Right lobe of liver (tissue), 6 donors: ENCODE measurements at regions not wholly inside any gene's neighbourhood (a gene's known extent, or its start where the extent isn't known, plus 50 kb on each side); places are given as distances from the start of the nearest gene placed in this dataset.

ENCODE experiments used
- ATAC-seq, 4 donors: fragments of 200-7000 bp; cut with Tn5 transposase; one replicate each; pipeline ENCODE4 v1.9.1; 2020; ENCODE audit warnings: mild to moderate bottlenecking in 4 of 4, moderate library complexity in 4 of 4
- DNase-seq, 3 donors: peaks; one replicate each; pipeline ENCODE4 v3.0.0-alpha.2; 2020
- H3K27ac ChIP-seq, 3 donors: fragments of 200-600 bp; one replicate each; pipeline ENCODE4 v1.8.0; 2022
- H3K27me3 ChIP-seq, 2 donors: fragments of 200-600 bp; one replicate each; pipeline ENCODE4 v1.8.0; 2022
- H3K36me3 ChIP-seq, 4 donors: fragments of 200-600 bp; sonication (generic) in 1 of 4; one replicate each; pipeline versions ENCODE4 v1.5.1 to v1.8.0; 2017 to 2022; ENCODE audit warnings: control low read depth in 1 of 4
- H3K4me1 ChIP-seq, 4 donors: fragments of 200-600 bp; sonication (generic) in 1 of 4; one replicate each; pipeline versions ENCODE4 v1.5.1 to v1.8.0; 2017 to 2022; ENCODE audit warnings: control low read depth in 1 of 4
- H3K4me3 ChIP-seq, 3 donors: fragments of 200-600 bp; one replicate each; pipeline ENCODE4 v1.8.0; 2022
- H3K9me3 ChIP-seq, 4 donors: fragments of 200-600 bp; sonication (generic) in 1 of 4; one replicate each; pipeline versions ENCODE4 v1.5.1 to v1.8.0; 2017 to 2022; ENCODE audit warnings: control low read depth in 1 of 4
- POLR2A ChIP-seq: fragments of 450-650 bp; IDR thresholded peaks from one replicate; pipeline ENCODE4 v1.6.1; 2017; ENCODE audit warnings: antibody characterized with exemption, mild to moderate bottlenecking
- WGBS: methylation state at CpG from one replicate; pipeline ENCODE4 v1.1.6; 2018; ENCODE audit warnings: low coverage, low lambda C conversion rate; ENCODE audit not compliant: insufficient coverage; ENCODE audit errors: missing lambda C conversion rate; 5-methylcytosine and 5-hydroxymethylcytosine counted together
- intact Hi-C, 2 donors: fragments of 100-400 bp; cut with DNase I; formaldehyde crosslinking; loops; one replicate each; pipeline versions ENCODE4 v1.11.2 to v1.14.1; 2022
- TF ChIP-seq, protein P1 (sequence below), 4 donors: fragments of 200-600 bp in 3 of 4; fragments of 450-650 bp in 1 of 4; IDR thresholded peaks; one replicate each; pipeline versions ENCODE4 v1.5.1 to v1.8.0; 2016 to 2022; ENCODE audit warnings: antibody characterized with exemption in 4 of 4, mild to moderate bottlenecking in 2 of 4
- donor health status: DM: no; HTN: yes; CAD: no.
- donor health status: DM: no; HTN: no; CAD: no.
- donor health status: DM: no; HTN: no; CAD: no.
- donor health status: DM: no; HTN: yes; CAD: no.
- donor health status: DM: no; HTN: yes; CAD: no.

DNA sequence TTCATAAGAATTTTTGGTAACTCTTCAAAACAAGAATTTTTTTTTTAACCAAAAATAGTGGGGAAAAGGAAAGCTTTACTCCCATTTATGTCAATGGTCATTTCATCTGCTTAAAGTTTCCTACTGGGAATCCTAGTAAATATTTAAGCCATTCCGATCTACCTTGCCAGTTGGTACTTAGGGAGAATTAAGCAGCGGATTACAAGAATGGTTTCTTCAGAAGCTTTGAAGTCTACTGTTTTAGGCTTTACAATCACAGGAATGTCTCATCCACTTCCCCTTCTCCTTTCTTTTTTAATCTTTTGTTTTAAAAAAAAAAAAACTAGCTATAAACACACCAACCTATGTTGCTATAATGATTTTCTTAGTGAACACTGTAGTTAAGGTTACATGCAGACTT lies 341.4 kb upstream of the ATP11B start:
- Histone ChIP-seq H3K4me3 (no peak overlapping the region), H3K4me1 (no peaks in the 10 kb centered on the region), H3K27me3 (no peaks in the 10 kb centered on the region), H3K36me3 (no peaks in the 10 kb centered on the region), H3K9me3 (no peaks in the 10 kb centered on the region), H3K27ac (no peak overlapping the region)
- ATAC-seq (no peak), DNase-seq (no peak)
- WGBS, result 57% methylated on average over 2 of the region's 2 CpGs
- intact Hi-C loops, result no loop called here
- TF ChIP-seq, protein P1, sequence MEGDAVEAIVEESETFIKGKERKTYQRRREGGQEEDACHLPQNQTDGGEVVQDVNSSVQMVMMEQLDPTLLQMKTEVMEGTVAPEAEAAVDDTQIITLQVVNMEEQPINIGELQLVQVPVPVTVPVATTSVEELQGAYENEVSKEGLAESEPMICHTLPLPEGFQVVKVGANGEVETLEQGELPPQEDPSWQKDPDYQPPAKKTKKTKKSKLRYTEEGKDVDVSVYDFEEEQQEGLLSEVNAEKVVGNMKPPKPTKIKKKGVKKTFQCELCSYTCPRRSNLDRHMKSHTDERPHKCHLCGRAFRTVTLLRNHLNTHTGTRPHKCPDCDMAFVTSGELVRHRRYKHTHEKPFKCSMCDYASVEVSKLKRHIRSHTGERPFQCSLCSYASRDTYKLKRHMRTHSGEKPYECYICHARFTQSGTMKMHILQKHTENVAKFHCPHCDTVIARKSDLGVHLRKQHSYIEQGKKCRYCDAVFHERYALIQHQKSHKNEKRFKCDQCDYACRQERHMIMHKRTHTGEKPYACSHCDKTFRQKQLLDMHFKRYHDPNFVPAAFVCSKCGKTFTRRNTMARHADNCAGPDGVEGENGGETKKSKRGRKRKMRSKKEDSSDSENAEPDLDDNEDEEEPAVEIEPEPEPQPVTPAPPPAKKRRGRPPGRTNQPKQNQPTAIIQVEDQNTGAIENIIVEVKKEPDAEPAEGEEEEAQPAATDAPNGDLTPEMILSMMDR (IDR thresholded peaks at IDR 0.05), result no peak
- no peak for TF ChIP-seq POLR2A

DNA sequence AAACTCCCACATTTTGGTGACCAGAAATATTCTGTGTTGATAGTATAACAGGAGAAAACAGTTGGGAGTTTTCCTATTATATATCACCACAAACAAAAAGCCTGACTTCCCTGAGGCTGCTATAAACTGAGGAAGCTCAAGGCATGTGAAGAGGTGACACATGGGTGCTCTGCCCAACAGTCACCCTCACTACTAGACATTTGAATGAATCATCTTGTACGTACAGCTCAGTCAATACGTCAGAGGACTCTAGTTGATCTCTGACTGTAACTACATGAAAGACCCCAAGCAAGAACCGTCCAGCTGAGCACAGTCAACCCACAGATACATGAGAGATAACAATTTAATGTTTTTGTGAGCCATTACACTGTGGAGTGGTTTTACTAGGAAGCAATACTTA lies 338.3 kb upstream of the ATP11B start:
- ATAC-seq (no peak), DNase-seq (no peak)
- intact Hi-C loops, result no loop called here
- no peaks in the 10 kb centered on the region for H3K36me3 ChIP-seq
- H3K4me1 ChIP-seq, result no peaks in the 10 kb centered on the region
- H3K9me3 ChIP-seq, result no peaks in the 10 kb centered on the region
- TF ChIP-seq, protein P1 (IDR thresholded peaks at IDR 0.05), result no peak
- TF ChIP-seq POLR2A, result no peak
- WGBS, result 38% methylated on average over 3 of the region's 3 CpGs
- no peak overlapping the region for H3K27ac ChIP-seq
- H3K27me3 ChIP-seq, result no peaks in the 10 kb centered on the region
- no peak overlapping the region for H3K4me3 ChIP-seq

DNA sequence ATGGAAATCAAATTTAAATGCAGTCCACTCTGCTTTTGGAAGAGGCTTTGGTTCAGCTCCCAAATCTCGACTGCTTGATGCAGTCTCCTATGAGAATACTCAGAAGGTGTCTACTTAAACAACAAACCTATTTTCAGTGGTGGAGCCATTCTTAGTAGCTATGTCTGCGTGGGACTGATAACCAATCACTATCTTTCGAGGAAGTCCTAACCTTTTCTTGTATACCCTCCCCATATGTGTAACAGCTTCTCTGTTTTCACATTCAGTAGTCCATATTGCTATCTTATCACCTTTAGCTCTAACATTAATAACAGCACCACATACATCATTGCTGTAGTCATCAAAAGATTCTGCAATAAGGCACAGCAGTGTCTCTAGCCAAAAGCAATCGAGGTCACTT lies 333.0 kb upstream of the ATP11B start:
- DNase-seq (no peak), ATAC-seq (no peak)
- Histone ChIP-seq H3K4me3 (no peak overlapping the region), H3K4me1 (peaks cover 0 to 9% (median 0%) of the 10 kb centered on the region in 4 donors), H3K27me3 (no peaks in the 10 kb centered on the region), H3K36me3 (no peaks in the 10 kb centered on the region), H3K27ac (no peak overlapping the region), H3K9me3 (no peaks in the 10 kb centered on the region)
- 39% methylated on average over 3 of the region's 4 CpGs for WGBS
- TF ChIP-seq POLR2A, result no peak
- TF ChIP-seq, protein P1 (IDR thresholded peaks at IDR 0.05), result no peak
- intact Hi-C loops, result no loop called here

DNA sequence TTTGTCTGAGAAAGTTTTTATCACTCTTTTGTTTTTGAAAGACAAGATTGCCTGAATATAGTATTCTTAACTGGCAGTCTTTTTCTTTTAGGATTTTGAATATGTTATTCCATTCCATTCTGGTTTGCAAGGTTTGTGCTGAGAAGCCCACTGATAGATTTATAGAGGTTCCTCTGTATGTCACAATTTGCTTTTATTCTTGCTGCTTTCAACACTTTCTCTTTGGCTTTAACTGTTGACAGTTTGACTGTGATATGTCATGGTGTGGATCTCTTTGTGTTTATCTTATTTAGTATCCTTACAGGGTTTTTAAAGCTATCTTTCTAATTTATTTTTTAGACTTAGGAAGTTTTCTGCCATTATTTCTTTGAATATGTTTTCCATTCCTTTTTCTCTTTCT lies 331.2 kb upstream of the ATP11B start:
- intact Hi-C loops, result no loop called here
- H3K27me3 ChIP-seq, result no peaks in the 10 kb centered on the region
- H3K9me3 ChIP-seq, result no peaks in the 10 kb centered on the region
- H3K4me1 ChIP-seq, result peaks cover 0 to 18% (median 0%) of the 10 kb centered on the region in 4 donors
- no peaks in the 10 kb centered on the region for H3K36me3 ChIP-seq
- DNase-seq (no peak), ATAC-seq (no peak)
- H3K4me3 ChIP-seq, result no peak overlapping the region
- TF ChIP-seq POLR2A, result no peak
- TF ChIP-seq, protein P1 (IDR thresholded peaks at IDR 0.05), result no peak
- no peak overlapping the region for H3K27ac ChIP-seq

DNA sequence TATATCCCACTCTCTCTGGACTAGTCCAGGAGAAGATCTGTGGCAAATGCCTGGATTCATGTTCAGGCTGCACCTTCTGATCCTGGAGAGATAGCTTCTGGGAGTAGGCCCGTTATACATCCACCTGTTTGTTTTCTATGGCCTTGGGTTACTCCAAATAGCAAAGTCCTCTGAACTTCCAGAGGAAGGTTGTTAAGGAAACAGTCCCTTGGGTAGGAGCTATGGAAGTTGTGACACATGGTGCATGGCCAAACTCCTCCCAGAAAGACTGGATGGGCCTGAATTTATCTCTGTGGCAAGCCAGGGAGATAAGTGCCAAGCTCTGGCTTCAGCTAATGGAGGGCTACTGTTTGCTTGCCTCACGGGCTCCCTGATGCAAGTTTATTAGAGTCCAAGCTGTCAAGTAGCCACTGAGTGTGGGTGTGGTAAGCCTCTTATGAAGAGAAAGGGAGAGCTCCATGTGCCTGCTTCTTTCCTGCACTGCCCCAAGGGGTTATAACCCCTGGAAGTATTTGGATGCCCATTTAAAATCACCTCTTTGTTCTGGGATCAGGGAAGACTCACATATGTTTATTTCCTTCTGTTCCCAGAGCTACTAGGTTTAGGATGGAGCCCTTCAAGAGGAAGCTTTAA lies 328.7 kb upstream of the ATP11B start:
- DNase-seq (no peak), ATAC-seq (peak in 3 of 4 donors; percentile 33 to 90 (median 49))
- no peak overlapping the region for H3K27ac ChIP-seq
- TF ChIP-seq POLR2A, result no peak
- TF ChIP-seq, protein P1 (IDR thresholded peaks at IDR 0.05), result no peak
- H3K36me3 ChIP-seq, result no peaks in the 10 kb centered on the region
- no peak overlapping the region for H3K4me3 ChIP-seq
- H3K9me3 ChIP-seq, result no peaks in the 10 kb centered on the region
- intact Hi-C loops, result no loop called here
- 17% methylated on average over 1 of the region's 2 CpGs for WGBS
- no peaks in the 10 kb centered on the region for H3K27me3 ChIP-seq
- peaks cover 0 to 18% (median 0%) of the 10 kb centered on the region in 4 donors for H3K4me1 ChIP-seq
